ENCODE measurements at regions not wholly inside any gene's neighbourhood (a gene's known extent, or its start where the extent isn't known, plus 50 kb on each side); places are given as distances from the start of the nearest gene placed in this dataset.
"Not testable (repeated sequence)": the region's sequence is repeated elsewhere in the genome, so short reads cannot be mapped to it uniquely, and the experiment has no call there.

GRCh38 chr17:30596948-30597775, 120.0 kb downstream of the GOSR1 start:
- not testable (repeated sequence) for H3K36me3 Mint-ChIP-seq, H3K27me3 Mint-ChIP-seq, DNase-seq, H3K4me3 Mint-ChIP-seq, H3K9me3 Mint-ChIP-seq, H3K27ac Mint-ChIP-seq
- peaks cover 14% of the 10 kb centered on the region for H3K4me1 Mint-ChIP-seq

- not testable (repeated sequence) for H3K27me3 Mint-ChIP-seq, H3K36me3 Mint-ChIP-seq, H3K27ac Mint-ChIP-seq, H3K9me3 Mint-ChIP-seq, H3K4me3 Mint-ChIP-seq, H3K4me1 Mint-ChIP-seq, DNase-seq
These were observed 117.8 kb downstream of the GOSR1 start for GRCh38 chr17:30594953-30595371.

GRCh38 chr17:30594223-30594952, 117.2 kb downstream of the GOSR1 start:
- H3K9me3 Mint-ChIP-seq: peaks cover 3% of the 10 kb centered on the region
- peaks cover 2% of the 10 kb centered on the region for H3K4me1 Mint-ChIP-seq
- DNase-seq: no peak
- H3K4me3 Mint-ChIP-seq: no peak overlapping the region
- no peaks in the 10 kb centered on the region for H3K36me3 Mint-ChIP-seq
- H3K27ac Mint-ChIP-seq: no peak overlapping the region
- no peaks in the 10 kb centered on the region for H3K27me3 Mint-ChIP-seq

- Mint-ChIP-seq H3K4me3 (no peak overlapping the region), H3K36me3 (no peaks in the 10 kb centered on the region), H3K9me3 (no peaks in the 10 kb centered on the region), H3K27ac (no peak overlapping the region), H3K4me1 (no peaks in the 10 kb centered on the region), H3K27me3 (no peaks in the 10 kb centered on the region)
- no peak for DNase-seq
These were observed 113.0 kb downstream of the GOSR1 start for GRCh38 chr17:30590081-30590733.

GRCh38 chr17:30589431-30589830, 112.2 kb downstream of the GOSR1 start:
- Mint-ChIP-seq H3K4me3 (no peak overlapping the region), H3K9me3 (no peaks in the 10 kb centered on the region), H3K27ac (no peak overlapping the region), H3K36me3 (no peaks in the 10 kb centered on the region), H3K4me1 (no peaks in the 10 kb centered on the region), H3K27me3 (no peaks in the 10 kb centered on the region)
- DNase-seq: no peak

- Mint-ChIP-seq H3K4me3 (no peak overlapping the region), H3K27me3 (no peaks in the 10 kb centered on the region), H3K9me3 (no peaks in the 10 kb centered on the region), H3K36me3 (no peaks in the 10 kb centered on the region), H3K4me1 (no peaks in the 10 kb centered on the region), H3K27ac (no peak overlapping the region)
- no peak for DNase-seq
These were observed 111.6 kb downstream of the GOSR1 start for GRCh38 chr17:30588798-30589247.

GRCh38 chr17:30586818-30587595, 109.8 kb downstream of the GOSR1 start:
- no peaks in the 10 kb centered on the region for H3K4me1 Mint-ChIP-seq
- H3K9me3 Mint-ChIP-seq: no peaks in the 10 kb centered on the region
- H3K4me3 Mint-ChIP-seq: no peak overlapping the region
- H3K27me3 Mint-ChIP-seq: no peaks in the 10 kb centered on the region
- no peak for DNase-seq
- H3K27ac Mint-ChIP-seq: no peak overlapping the region
- H3K36me3 Mint-ChIP-seq: no peaks in the 10 kb centered on the region

GRCh38 chr17:30584810-30585209, 107.6 kb downstream of the GOSR1 start:
- H3K4me1 Mint-ChIP-seq: no peaks in the 10 kb centered on the region
- no peak overlapping the region for H3K27ac Mint-ChIP-seq
- no peaks in the 10 kb centered on the region for H3K27me3 Mint-ChIP-seq
- H3K9me3 Mint-ChIP-seq: no peaks in the 10 kb centered on the region
- H3K36me3 Mint-ChIP-seq: no peaks in the 10 kb centered on the region
- no peak for DNase-seq
- H3K4me3 Mint-ChIP-seq: no peak overlapping the region

- Mint-ChIP-seq H3K9me3 (no peaks in the 10 kb centered on the region), H3K27ac (no peak overlapping the region), H3K4me3 (no peak overlapping the region), H3K27me3 (no peaks in the 10 kb centered on the region), H3K4me1 (no peaks in the 10 kb centered on the region), H3K36me3 (no peaks in the 10 kb centered on the region)
- DNase-seq: no peak
These were observed 103.7 kb downstream of the GOSR1 start for GRCh38 chr17:30580916-30581315.

GRCh38 chr17:30579610-30580315, 102.6 kb downstream of the GOSR1 start:
- no peak overlapping the region for H3K27ac Mint-ChIP-seq
- no peak for DNase-seq
- no peaks in the 10 kb centered on the region for H3K9me3 Mint-ChIP-seq
- H3K4me1 Mint-ChIP-seq: no peaks in the 10 kb centered on the region
- no peaks in the 10 kb centered on the region for H3K27me3 Mint-ChIP-seq
- no peaks in the 10 kb centered on the region for H3K36me3 Mint-ChIP-seq
- H3K4me3 Mint-ChIP-seq: no peak overlapping the region

GRCh38 chr17:30578015-30578717, 101.0 kb downstream of the GOSR1 start:
- not testable (repeated sequence) for H3K27me3 Mint-ChIP-seq, H3K4me3 Mint-ChIP-seq, H3K27ac Mint-ChIP-seq, H3K9me3 Mint-ChIP-seq, H3K4me1 Mint-ChIP-seq, DNase-seq, H3K36me3 Mint-ChIP-seq

Measured in activated naive CD8-positive, alpha-beta T cell treated with anti-CD3 and anti-CD28 coated beads for 36 hours (primary cell).